ENCODE measurements at regions not wholly inside any gene's neighbourhood (a gene's known extent, or its start where the extent isn't known, plus 50 kb on each side); places are given as distances from the start of the nearest gene placed in this dataset.

DNA sequence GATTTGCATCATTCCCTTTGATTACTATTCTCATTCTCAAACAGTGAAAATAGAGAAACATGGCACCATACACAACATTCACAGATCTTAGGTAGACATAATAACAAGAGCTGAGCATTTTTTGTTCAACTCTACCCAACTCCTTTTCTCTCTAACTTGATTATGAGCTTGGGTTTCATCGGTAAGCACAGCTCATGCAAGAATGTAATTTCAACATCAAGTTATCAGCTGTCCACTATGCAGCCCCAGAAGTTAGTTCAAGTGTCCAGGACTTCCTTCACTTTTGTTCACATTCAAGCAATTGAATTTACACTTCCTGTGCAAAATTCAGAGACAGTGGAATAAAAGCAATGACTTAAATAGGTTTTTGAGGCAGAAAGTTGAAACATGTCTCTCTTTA lies 297.7 kb upstream of the SASH1 start:
- DNase-seq (ENCODE audit: low spot score) = no peak

DNA sequence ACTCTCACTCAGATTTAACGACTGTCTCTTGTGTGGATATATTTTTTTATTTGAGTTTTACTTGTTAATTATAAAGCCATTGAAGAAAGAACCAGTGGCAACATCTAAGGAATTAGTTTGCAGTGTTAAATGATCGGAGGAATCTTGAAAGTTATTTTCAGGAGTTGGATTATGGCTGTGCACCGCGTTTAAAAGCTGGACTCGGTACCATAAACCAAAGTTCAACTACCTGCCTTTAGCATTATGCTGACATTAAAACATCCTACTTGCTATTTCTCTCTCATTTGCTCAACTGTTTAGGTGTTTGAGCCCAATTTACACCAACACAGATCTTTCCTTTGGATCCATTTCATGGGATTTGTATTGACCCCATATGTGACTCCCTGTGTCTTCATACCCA lies 289.4 kb upstream of the SASH1 start:
- no peak for DNase-seq (ENCODE audit: low spot score)

DNA sequence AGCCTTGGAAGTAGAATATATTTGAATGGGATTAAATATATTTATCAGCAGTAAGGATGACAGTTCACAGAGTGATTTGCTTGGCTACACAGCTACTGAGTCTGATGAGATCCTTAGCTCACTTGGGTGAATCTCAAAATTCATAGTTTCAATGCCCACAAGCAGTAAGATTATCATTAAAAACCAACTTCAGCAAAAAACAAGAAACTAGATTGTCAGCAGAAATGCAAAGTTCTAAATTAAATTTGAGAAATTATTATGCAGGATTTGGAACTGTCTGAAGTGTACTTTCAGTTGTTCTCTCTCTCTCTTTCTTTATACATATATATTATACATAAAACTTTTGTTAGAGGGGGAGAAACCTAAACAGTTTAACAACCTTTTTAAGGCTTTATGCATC lies 288.8 kb upstream of the SASH1 start:
- no peak for DNase-seq (ENCODE audit: low spot score)

DNA sequence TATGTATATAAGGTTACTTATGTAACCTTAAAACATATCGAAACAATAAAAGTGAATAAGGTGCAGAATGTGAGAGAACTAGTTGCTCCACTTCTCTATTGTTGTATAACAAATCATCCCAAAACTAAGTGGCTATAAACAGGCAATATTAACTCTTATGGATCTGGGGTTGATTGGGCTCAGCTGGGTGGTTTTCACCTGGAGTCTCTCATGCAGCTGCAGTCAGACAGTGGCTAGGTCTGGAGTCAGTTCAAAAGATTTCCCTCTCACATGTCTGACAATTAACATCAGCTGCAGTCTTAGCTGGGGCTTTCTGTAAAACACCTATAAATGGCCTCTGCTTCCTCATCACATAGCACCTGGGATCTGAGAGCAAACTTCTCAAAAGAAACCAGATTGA lies 288.4 kb upstream of the SASH1 start:
- DNase-seq (ENCODE audit: low spot score) = no peak

DNA sequence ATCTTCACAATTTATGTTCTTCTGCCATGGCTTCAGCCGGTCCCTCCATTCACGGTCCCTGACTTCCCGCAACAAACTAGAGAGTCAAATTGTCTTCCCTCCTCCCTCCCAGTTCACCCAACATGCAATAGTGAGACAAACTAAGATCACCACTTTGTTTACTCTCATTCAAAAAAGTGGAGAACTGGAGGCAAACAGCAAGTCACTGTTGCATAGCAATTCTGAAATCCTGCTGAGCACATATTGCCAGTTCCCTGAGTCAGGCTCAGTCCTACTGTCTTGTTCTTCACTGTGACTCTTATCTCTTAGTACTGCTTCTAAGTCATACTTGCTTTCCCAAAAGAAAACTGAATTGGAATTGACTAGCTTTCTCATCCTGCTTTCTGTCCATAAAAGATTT lies 287.2 kb upstream of the SASH1 start:
- no peak for DNase-seq (ENCODE audit: low spot score)

DNA sequence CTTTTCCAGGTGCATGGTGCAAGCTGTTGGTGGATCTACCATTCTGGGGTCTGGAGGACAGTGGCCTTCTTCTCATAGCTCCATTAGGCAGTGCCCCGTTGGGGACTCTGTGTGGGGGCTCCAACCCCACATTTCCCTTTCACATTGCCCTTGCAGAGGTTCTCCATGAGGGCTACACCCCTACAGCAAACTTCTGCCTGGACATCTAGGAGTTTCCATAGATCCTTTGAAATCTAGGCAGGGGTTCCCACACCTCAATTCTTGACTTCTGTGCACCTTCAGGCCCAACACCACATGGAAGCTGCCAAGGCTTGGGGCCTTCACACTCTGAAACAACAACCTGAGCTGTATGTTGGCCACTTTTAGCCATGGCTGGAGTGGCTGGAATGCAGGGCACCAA lies 282.8 kb upstream of the SASH1 start:
- no peak for DNase-seq (ENCODE audit: low spot score)

DNA sequence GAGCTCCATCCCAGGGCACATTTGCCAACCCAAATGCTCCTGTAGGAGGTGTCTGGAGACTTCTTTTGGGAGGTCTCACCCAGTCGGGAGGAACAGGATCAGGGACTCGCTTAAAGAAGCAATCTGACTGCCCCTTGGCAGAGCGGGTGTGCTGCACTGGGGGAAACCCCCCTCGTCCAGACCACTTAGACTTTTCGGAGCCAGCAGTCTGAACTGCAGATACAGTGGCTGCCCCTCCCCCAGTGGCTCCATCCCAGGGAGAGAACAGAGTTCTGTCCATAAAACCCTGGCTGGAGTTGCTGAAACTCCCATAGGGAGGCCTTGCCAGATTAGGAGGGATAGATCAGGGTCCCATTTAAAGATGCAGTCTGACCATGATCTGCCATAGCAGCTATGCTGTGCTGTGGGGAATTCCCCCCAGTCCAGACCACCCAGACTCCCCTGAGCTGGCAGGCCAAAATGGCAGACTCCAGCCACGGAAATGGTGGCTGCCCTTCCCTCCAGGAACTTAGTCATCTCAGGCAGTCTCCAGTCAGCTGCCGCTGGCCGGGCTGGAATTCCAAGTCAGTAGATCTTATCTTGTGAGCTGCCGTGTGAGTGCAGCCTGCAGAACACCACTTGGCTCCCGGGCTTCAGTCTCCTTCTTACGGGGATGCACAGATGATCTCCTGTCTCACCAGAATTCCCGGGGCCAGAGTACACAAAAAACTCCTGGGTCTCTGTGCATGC lies 278.1 kb upstream of the SASH1 start:
- no peak for DNase-seq (ENCODE audit: low spot score)

DNA sequence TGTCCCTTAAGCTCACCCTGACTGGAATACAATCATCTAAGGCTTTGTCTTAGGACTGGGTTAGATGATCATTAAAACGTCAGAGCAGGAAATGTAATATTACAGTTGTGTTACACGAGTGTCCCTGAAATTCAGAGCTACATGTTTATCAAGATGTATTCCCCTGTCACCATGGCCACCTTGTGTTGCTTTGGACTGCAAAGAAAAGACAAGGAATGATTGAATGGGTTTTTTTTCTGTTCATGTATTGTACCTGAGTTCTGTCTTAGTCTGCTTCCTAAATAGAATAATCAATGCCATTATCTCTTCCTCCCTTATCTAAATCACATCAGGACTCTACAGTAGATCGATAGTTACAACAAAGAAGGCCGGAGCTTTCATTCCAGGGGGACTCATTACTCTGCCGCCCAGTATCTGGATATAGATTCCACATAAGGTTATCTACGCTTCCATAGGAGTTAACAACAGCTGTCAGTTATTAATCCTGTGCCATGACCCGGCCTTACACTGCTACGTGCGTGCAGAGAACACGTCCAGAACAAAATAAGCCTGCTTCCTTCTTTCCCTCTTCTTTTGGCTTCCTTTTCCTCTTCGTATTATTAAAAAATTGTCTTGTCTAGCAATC lies 274.1 kb upstream of the SASH1 start:
- no peak for DNase-seq (ENCODE audit: low spot score)

DNA sequence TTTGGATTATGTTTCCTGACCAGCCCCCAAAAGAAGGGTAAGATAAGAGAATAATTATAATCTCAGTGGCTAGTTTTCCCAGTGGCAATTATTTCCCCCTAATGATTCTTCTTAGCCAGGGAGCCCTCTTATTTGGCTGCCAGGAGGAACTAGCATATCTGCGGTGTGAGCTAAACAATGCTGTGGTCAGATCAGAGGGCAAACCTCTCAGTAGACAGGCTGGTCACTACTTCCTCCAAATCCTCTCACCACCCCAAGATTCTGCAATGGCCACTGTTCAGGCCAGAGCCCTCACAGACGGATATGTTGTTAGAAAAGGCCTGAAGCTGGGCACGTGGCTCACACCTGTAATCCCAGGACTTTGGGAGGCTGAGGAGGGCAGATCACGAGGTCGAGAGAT lies 273.4 kb upstream of the SASH1 start:
- DNase-seq (ENCODE audit: low spot score) = no peak

DNA sequence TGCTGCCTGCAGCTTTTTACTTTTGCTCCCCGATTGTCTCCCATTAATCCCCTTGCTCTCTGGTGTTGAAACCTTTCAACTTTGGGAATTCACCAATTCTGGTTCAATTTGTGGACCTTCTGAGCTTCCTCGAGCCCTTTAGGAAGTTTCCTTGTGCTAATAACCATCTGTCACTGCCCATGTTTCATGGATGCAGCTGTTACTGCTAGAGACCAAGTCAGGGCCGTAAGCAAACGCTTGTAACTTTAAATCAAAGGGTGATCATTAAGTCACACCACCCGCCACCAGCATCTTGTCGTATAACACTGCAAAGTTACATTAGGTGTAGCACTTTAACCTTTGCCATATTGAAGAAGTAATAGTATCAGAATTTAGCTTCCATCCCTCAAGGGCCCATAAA lies 268.3 kb upstream of the SASH1 start:
- no peak for DNase-seq (ENCODE audit: low spot score)

DNA sequence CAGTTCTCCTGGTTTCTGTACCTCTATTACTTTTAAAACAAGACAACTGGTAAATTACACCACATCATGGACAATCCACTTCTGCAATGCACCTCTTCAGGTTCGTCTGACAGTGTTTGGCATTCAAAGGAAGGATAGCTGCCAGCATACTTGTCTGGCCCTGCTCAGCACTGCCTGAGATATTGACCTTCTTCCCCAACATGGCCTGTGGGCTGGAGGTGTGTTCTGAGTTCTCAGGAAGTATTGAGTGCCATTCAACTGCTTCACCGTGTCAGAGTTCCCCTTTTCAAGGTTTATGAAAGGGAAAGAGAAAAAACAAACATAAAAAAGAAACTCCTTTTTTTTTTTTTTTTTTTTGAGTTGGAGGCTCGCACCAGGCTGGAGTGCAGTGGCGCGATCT lies 267.9 kb upstream of the SASH1 start:
- DNase-seq (ENCODE audit: low spot score) = no peak

DNA sequence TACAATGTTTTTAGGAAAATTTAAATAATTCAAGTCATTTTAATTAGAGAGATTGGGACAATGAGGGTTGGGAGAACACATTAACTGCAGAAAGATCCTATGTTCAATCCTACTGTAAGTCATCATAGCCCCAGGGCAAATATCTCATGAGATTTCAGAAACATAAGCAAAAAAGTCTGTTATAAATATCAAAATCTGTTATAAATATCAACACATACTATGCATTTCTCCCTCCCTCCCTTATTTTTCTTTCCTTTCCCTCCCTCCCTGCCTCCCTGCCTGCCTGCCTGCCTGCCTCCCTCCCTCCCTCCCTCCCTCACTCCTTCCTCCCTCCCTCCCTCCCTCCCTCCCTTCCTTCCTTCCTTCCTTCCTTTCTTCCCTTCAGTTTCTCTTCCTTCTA lies 267.3 kb upstream of the SASH1 start:
- no peak for DNase-seq (ENCODE audit: low spot score)

DNA sequence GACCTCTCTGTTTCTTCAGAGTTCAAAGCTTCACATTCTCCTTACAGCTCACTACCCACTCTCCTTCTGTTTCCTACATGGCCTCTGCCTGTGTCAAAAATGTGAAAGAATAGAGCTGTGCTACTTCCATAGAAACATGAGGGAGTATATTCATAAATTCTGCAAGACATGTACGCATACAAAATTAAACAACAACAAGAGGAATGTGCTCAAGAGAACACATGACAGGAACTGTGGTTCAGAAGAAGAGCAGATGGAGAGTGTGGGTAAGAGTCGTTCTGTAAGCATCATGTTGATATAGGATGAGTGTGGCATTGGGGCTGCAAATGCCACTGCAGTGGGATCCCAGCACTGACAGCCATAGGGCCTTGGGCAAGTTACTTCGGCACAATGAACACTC lies 266.6 kb upstream of the SASH1 start:
- no peak for DNase-seq (ENCODE audit: low spot score)

DNA sequence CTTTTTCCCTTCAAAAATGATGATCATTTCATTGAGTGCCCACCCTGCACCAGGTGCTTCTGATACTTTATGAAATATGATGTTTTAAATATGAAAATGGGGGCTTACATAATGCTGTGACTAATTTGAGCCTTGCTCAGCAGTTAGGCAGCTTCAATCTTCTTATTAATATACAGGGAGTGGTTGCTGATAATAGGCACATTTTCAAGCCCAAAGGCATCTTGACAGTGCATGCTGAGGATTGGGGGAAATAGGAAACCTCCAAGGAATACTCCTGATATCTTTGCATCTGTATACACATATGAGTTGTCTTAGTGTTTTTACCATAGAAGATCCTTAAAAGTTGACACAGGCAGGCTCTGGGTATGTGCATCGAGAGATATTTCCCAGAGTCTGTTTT lies 262.3 kb upstream of the SASH1 start:
- no peak for DNase-seq (ENCODE audit: low spot score)

DNA sequence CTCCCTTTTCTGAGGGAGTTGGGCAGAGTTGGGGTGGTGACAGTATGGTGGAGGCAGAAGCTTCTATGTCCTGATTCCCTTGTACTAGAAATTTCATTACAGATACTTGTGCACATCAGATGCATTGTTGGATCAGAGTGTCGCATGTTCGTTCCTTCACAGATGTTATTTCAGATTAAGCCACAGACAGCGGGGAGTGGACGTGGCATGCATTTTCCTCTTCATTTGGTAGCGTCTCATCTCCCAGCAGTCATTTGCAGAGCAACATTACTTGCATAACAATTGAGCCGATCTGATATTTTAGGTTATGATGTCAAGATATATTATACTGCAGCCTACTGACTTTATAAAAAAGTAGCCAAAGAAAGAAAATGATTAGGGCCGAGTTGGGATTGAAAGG lies 261.6 kb upstream of the SASH1 start:
- no peak for DNase-seq (ENCODE audit: low spot score)

DNA sequence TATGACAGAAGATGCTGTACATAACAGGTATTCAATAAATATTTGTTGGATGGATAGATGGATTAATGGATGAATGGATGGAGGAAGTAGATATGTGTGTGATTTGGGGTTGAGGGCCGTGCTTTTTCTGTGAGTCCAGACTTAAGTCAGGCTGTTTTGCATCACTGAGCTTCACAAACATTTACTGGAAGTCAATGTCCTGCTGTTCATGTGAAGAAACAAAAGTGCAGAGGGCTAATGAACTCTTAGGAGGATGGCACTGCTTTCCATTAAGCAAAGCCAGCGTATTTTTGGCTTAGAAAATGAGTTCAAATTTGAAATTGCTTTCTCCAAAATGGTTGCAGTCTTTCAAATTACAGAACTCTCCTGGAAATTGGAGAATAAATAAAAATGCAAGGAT lies 260.6 kb upstream of the SASH1 start:
- no peak for DNase-seq (ENCODE audit: low spot score)

DNA sequence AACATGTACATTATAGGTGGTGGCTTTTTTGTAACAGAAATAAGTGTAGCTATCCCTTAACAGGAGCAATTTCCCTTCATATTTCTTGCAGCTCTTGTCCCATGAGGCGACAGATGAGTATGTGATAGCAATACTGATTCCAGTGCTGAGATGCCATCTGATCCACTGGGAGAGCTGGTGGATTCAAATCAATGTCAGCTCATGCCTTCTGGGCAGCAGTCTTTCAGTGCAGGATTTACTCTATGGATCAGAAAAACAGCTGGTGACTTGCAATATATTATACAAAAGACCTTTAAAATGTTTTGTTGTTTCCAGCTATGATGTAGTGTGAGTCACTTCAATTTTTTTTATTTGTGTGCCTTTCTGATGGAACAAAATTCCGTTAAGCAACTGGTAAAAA lies 259.9 kb upstream of the SASH1 start:
- no peak for DNase-seq (ENCODE audit: low spot score)

DNA sequence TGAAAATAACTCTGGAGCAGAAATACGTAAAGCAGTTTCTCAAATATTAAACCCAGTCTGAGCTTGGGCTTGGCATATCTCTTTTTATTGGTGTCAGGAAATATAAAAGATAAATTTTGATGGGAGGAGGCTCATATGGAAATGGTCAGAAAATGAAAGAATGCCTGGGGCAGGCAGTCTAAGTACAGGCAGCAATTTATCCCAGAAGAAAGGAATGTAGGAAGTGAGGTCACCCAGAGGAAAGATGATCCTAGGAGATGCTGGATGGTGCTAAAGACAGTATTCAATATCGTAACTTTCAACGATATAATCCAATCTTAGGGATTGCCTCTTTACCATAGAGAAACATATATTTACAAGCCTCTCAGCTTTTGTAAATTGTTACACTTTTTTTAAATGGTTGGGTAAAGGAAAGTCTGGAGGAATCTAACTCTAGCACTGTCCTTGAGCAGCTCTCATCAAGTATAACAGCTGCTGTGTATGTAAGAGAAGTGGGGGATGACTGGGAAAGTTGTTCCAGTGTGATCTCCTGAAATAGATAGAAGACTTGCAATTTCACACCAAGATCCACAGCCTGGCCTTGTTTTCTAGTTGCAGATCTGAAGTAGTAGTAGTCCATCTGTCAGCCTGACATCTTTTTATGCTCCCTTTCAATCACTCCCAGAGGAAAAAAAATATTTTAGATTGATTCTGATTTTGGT lies 256.9 kb upstream of the SASH1 start:
- no peak for DNase-seq (ENCODE audit: low spot score)

DNA sequence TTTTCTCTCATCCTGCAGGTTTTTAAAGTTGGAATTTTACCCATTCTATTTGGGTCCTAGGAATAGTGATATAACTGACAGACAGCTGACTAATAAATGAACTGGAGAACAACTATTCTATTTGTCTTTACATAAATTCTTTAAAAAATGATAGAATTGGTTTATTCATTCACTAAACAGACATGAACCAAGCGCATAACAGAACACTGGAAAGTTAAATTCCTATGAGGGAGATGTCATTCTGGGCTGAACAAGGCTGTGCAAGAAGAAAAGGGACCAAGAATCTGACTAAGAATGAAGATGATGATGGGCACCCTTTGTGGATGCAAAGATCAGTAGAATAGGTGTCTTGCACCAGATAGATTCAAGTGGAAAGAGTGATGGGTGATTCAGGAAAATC lies 256.3 kb upstream of the SASH1 start:
- DNase-seq (ENCODE audit: low spot score) = no peak

DNA sequence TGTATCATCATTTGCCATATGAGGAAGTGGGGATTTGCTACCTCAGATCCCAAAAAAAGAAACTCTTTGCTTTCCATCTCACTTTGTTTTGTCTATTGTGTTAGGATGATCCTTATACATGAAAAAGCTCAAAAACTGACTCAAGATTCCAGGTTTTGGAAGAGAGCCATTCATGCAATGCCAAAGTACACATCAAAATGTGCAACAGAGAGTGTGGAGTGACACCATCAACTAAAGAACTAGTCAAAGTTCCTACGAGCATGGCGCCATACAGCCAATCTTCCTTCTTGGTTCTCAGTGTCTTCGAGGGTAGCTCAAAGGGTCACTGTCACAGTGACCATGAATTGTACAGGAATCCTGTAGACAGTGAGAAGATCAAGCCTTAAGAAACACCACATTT lies 255.8 kb upstream of the SASH1 start:
- no peak for DNase-seq (ENCODE audit: low spot score)

DNA sequence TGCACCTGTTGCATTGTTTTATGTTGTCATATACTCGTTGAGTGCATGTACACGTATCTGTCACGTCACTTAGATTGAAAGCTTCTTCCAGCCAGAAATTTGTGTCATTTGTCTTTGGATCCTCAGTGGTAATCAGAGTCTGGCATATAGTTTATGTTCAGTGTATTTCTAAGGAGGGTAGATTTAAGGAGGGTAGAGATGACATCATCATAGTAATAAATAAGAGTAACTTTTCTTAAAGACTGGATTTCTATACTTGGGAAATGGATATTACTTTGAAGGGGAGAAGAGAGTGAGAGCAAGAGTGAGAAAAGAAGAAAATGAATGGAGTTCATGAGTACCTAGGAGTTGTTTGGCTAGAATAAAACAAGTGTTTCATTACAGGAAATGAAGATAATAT lies 255.0 kb upstream of the SASH1 start:
- DNase-seq (ENCODE audit: low spot score) = no peak

DNA sequence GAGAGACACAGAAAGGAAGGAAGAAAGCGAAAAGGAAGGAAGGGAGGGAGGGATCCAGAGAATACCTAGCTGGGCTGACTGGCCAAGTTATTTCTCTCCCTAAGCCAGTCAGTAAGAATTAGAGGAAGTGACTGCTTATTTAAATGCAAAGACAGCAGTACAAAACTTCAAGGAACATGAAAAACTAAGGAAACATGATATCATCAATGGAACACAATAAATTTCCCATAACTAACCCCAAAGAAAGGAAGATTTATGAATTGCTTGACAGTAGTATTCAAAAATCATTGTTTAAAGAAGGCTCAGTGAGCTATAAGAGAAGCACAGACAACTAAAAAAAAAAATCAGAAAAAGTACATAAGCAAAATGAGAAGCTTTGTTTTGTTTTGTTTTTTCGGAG lies 252.3 kb upstream of the SASH1 start:
- DNase-seq (ENCODE audit: low spot score) = no peak

DNA sequence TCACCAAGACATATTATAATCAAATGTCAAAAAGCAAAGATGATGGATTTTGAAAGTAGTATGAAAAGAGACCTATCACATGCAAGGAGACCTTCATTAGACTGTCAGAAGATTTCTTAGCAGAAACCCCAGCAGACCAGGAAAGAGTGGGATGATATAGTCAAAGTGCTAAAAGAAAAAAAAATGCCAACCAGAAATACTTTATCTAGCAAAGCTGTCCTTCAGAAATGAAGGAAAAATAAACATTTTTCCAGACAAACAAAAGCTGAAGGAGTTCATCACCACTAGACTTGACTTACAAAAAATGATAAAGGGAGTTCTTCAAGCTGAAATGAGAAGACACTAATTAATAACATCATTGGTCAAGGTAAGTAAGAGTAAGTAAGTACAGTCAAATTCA lies 251.2 kb upstream of the SASH1 start:
- DNase-seq (ENCODE audit: low spot score) = no peak

DNA sequence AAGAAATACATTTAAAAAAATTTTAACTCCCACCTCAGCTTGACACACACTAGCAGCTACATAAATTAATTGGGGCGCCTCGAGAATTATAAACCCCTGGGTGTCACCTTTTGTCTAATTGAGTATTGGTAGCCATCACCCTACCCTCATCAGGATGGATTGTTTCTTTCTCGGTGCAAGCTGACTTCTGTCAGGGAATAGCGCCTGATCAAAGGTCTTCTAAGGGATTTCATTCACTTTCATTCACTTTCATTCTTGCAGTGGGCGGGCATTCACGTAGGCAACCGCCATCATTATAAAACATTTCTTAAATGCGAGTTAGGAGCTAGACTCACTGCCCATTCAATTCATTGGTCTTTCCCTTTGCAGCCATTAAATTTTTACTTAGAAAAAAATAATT lies 239.2 kb upstream of the SASH1 start:
- no peak for DNase-seq (ENCODE audit: low spot score)

Measured in ecto neural progenitor cell (in vitro differentiated cells).